ENCODE measurements at regions not wholly inside any gene's neighbourhood (a gene's known extent, or its start where the extent isn't known, plus 50 kb on each side); places are given as distances from the start of the nearest gene placed in this dataset.

DNA sequence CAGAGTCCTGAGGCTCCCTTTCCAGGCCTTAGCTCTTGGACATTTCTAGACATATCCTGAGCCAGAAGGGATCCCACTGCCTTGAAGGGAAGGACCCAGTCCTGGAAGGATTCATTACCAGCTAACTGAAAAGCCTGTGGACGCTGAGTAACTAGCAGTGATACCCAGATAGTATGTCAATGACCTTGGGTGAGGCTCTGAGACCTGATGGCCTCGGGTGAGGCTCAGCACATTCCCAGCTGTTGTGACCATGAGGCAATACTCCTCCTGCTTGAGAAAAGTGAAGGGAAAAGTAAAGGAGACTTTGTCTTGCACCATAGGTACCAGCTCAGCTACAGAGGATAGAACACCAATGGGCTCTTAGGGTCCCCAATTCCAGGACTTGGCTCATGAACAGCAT is 268.1 kb downstream of the DKK2 start:
- DNase-seq (ENCODE audit: low read depth), result no peak

DNA sequence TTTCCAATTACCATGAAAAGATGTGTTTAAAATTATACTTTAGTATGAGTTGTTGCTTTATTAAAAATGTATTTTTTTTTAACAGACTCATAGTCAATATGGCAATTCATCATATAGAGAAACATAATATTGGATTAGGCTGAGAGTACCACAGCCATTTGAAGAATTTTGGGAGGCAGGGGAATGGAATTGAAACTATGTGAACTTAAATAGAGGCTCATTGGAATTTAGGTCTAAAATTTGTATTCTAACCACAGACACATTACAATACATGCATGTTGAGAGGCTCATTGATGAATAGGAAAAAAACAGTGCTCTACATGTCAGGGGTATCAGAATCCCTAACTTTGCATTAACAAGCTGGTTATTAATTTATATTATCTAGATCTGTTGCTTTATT is 269.6 kb downstream of the DKK2 start:
- peak; percentile 6 for DNase-seq (ENCODE audit: low read depth)

DNA sequence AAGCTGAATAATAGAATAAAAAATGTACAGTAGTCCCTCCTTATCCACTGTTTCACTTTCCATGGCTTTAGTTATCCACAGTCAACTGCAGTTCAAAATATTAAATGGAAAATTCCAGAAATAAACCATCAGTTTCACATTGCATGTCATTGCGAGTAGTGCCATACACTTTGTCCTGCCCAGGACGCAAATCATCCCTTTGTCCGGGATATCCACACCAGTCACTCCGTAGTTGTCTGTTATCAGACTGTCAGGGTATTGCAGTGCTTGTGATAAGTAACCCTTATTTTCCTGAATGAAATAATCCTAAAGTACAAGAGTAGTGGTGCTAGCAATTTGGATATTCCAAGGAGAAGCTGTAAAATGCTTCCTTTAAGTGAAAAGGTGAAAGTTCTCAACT is 271.3 kb downstream of the DKK2 start:
- no peak for DNase-seq (ENCODE audit: low read depth)

DNA sequence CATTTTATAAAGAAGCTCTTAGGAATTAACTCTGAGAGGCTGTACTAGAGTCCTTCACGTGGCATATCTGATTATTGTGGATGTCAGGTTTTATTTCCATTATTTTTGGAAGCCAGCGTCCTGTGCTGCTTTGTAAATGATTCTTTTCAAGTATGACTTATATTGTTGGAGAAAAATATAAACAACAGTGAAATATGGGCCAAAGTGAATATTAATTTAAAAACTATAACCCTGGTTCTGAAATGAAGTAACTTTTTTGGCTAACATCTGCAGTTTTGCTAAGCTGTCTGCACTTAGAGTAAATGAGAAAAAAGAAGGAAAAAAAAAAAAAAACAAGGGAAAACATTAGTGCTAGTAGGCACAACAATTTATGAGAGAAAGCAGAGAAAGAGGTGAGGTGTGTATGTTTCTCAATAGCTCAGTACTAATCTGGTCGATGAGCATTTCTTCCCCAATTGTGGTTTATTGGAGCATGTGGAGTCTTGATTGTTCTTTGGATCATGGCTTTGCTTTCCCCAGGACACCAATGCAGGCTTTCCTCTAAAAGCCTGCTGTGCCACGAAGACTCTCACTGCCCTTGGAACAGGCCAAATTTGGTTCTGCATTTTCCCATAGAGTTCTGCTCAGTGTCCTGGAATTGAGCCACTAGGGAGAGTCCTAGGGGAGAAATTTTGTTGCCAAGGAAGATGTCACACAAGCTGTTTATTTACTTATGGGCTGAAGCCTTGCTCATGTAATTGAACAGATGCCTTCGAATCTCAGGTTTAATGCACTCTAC is 273.3 kb downstream of the DKK2 start:
- no peak for DNase-seq (ENCODE audit: low read depth)

DNA sequence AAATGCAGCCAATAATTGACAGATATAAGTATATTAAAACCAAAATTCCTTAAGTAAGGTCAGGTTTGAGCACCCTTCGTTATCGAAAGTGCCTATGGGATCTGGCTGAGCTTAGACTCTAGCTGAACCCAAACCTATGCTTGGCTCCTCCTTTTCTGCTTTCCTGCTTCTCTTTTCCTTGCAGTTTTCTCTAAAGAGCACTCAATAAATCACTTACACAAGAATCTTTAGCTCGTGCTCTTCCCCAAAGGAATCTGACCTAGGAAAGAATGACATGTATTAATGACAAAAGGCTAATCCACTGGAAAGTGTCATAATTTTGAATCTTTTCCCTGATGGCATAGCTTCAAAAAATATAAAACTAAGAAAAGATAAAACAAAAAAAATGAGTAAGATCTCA is 282.7 kb downstream of the DKK2 start:
- no peak for DNase-seq (ENCODE audit: low read depth)

DNA sequence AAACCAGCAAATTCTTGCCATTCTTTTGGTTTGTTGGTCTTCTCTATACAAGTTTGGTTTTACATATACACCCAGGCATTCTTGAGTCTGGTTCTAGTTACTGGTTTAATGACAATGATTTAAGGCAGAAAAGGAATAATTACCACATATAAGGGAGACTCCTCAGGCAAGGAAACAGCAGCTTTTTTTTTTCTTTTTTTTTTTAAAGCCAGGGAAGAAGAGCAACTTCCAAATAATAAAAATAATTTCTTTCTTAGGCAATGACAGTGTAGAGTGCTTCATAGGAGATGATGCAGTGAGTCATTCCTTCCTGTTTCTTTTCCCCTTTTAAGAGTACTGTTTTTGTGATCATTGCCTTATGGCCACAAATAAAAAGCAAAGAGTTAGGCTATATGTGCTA is 289.7 kb downstream of the DKK2 start:
- peak; percentile 45 for DNase-seq (ENCODE audit: low read depth)

DNA sequence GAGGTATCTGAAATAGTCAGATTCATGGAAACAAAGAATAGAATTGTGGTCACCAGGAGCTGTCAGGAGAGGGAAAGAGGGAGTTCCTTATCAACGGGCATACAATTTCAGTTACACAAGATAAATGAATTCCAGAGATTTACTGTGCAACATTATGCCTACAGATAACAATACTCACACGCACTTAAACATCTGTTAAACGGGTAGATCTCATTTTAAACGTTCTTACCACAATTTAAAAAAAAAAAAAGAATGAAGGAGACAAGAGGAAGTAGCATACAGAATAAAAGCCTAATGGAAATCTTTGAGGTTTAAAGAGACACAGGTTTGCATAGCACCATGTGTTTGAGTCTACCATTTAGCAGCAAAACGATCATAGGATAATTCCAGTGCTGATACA is 298.0 kb downstream of the DKK2 start:
- no peak for DNase-seq (ENCODE audit: low read depth)

DNA sequence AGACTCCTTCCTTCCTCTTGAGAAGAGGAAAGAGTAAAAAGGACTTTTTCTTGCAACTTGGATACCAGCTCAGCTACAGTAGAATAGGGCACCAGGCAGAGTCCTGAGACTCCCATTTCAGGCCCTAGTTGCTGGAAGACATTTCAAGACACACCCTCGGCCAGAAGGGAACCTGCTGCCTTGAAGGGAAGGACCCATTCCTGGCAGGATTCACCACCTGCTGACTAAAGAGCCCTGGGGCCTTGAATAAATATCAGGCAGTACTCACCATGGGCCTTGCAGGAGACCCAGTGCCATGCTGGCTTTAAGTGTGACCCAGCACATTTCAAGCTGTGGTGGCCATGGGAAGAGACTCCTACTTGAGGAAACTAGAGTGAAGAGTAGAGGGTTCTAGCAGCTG is 317.6 kb downstream of the DKK2 start:
- DNase-seq (ENCODE audit: low read depth), result no peak

DNA sequence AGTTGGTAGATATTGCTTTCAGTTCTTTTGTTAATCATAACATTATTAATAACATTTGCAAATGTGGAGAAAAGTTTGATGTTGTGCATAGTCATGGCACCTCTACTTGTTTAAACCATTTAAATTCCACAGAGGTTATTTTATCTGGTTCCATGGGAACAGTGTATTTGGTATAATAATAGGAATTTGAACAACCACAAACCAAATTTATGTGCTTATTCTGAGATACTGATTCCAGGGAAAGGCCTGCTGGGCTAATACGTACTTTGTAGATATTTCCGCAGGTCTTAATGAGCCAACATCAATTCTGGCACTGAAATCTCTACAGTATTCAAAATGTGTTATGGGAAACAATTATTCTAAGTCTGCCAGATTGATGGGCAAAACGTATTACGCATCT is 319.0 kb downstream of the DKK2 start:
- no peak for DNase-seq (ENCODE audit: low read depth)

DNA sequence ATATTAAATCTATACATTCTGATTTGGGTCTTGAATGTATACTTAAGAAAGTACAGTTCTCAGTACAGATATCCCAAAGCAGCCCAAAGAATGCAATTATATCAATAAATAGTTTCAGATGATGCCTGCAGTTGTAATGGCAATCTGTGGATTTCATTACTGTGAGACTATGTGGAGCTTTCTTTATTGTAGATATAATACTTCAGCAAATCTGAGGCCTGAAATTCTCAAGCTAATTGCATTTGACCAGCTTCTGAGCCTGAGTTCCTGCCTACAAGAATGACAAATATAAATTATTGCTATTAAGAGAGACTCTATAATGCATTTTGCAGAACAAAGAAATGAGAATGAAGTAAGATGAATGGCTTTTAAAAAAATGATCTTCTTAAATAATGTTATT is 320.3 kb downstream of the DKK2 start:
- DNase-seq (ENCODE audit: low read depth), result no peak

DNA sequence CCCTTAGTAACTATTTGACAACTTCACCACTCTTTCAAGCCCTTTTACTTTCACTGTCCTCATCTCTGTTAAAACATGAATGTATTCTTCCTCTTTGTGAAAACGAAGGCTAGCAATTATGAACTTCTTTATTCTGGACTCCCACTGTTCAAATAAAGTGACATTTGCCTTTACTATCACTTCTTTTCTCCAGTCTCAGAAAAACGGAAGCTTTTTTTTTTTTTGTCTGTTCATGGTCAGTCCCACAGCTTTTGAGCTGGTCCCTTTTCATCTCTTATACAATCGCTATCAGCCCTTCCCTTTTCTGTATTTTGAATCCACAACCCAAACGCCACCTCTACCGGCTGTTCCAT is 327.7 kb downstream of the DKK2 start:
- DNase-seq (ENCODE audit: low read depth), result no peak

DNA sequence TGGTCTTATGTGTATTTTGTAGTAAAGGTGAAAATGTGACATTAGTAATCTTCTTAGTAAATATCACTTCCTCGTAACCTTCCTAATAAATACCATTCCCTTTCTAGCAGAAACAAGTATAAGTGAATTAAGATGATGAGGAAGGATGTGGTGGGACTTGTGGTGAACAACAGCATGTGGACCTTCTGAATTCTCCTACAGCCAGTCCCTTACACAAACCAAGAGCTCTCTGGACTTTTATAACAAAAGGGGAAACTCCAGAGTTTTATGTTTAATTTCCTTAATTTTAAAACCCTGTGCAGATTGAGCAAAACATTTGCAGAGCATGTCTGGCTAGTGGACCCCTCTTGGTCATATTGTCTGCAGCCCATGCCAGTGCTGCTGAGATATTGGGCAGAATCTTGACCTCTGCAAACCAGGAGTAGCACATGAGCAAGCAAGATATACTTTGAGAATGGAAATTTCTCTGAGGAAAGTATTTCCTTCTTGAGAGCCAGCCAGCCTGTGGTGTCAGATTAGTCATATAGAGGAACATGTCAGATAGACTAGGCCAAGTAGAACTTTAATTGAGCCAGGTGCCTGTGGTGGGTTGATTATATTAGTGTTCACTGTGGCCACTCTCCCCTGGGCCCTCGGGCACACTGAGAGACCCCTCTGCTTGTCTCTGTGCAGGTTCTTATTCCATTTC is 328.2 kb downstream of the DKK2 start:
- peak; percentile 17 for DNase-seq (ENCODE audit: low read depth)

DNA sequence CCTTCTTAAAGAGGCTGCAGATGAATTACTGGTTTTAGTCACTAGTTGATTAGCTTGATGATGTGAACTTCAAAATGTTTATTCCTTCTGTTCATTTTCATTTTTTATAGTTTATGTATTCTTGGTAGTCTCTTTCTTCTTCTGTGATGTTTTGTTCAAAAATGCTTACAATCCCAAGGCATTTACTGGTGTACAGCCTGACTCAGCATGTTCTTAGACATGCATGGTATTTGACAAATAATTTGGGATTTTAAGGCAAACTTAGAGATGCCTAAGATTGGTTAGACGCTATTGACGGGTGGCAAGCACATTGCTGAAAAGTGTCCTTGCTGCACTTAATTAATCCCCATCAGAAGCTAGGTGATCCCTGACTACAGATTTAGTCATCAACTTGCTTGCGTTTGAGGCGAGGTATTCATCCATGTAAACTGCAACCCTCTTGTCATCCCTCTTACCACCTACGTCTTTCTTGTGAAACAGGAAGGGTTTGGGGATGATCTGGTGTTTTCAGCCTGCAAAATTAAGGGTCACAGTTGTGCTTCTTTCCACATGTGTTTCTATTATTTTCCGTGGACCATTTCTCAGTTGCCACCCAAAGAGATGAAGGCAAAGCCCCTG is 331.8 kb downstream of the DKK2 start:
- DNase-seq (ENCODE audit: low read depth), result no peak

DNA sequence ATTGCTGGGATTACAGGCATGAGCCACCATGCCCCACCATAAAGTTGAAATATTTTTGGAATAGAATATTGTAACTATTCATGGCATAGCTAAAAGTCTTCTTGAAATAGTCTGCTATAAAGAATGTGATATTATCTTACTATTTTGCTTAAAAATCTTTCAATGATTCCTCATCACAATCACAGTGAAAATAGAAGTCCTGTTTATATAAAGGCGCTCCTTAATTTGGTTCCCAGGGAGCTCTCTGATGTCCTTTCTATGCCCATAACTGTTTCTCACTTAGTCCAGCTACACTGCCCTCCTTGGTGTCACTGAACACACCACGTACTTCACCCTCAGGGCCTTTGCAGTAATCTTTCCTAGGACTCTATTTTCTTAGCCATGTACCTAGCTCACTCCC is 331.7 kb upstream of the GIMD1 start:
- no peak for DNase-seq (ENCODE audit: low read depth)

DNA sequence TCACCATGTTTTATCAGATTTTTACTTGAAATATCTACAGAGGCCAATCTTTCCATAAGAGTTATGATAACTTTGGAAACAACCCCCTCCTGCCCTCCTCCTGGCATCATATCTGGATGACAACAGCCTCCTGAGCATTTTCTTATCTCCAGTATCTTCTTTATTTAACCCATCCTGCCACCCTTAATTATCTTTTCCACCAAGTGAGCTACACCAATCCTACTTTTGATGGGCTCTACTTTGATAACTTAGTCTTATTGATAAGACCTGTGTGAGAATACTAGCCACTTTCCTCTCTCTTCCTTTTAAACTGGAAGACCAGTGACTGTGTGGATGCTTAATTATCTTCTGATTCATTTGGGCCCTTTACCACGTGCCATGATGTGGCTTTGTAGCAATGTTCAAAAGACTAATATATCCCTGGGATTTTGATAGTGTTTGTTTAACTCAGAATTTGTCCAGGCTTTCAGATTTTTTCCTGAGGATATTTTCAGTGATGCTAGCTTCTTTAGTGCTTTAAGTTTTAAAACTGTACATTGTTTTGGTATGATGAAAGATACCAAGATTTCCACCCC is 330.1 kb upstream of the GIMD1 start:
- no peak for DNase-seq (ENCODE audit: low read depth)

DNA sequence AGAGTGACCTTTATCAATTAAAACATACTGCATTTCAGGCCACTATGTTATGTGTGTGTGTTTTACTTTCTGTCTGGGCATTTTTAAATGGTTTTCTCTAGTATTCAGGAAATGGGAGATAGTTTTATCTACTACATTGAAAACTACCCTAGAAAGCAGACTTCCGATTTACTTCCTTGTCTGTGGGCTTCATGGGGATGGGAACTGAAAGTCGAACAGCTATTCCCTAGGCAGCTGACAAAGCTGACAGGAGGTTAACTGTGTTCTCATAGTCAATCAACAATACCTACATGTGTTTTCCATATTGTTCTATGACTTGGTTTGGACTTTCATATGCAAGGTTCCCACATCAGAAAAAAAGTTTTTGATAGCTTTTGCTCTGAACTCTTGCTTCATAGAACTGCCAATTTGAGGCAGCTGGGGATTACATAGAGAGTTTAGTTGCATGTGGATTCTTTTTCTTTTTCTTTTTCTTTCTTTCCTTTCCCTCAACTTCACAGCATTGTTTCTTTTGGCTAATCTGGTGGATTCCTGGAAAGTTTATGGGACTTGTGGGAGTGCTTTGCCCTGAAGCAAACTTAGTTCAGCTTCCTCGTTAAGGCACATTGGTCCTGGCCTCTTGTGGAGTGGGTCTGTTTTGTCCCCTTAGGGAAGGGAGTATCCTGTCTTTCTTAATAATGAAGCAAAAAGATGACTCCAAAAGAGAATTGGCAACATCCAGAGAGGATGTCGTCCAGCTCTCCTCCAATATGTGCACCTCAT is 327.1 kb upstream of the GIMD1 start:
- DNase-seq (ENCODE audit: low read depth), result no peak

DNA sequence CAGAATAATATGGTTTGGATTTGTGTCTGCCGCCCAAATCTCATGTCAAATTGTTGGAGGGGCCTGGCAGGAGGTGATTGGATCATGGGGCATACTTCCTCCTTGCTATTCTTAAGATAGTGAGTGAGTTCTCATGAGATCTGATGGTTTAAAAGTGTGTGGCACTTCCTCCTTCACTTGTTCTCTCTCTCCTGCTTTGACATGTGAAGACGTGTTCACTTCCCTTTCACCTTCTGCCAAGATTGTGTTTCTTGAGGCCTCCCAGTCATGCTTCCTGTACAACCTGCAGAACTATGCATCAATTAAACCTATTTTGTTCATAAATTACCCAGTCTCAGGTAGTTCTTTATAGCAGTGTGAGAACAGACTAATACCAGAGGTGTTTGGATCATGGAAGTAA is 325.7 kb upstream of the GIMD1 start:
- DNase-seq (ENCODE audit: low read depth), result no peak

DNA sequence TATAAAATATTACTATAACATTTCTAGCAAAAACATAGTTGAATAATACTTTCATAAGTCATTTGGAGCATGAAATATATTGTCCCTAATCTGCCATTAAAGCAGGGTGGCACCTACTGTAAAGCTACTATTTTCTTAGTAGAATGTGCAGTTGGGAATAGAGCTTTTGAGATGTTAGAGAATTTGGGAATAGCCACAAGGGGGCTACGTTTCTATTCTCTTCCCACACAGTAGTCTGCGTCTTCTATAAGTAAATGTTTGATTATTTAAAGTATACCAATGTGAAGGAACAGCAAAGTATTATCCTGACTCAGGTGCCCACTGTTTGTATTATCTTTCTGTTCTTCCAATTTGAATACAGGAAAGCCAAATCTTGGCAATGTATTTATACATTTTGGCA is 323.2 kb upstream of the GIMD1 start:
- DNase-seq (ENCODE audit: low read depth), result peak; percentile 25

DNA sequence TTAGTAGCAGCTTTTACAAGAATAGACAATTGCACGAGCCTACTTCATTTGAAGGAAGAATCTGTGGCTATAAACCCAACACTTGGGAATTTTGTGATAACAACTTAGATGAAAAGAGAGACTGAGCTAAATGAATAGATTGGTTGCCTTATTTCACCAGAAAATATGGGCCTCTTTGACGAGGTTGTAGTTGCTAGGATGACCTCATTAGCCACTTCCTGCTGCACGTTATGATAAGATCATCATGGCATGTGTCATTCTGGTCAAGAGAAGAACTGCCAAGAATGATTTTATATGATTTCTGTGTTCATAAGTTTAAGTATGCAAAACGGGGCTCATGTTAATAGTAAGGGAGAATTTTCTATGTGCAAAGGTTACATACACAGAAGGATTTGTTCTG is 321.9 kb upstream of the GIMD1 start:
- peak; percentile 77 for DNase-seq (ENCODE audit: low read depth)

DNA sequence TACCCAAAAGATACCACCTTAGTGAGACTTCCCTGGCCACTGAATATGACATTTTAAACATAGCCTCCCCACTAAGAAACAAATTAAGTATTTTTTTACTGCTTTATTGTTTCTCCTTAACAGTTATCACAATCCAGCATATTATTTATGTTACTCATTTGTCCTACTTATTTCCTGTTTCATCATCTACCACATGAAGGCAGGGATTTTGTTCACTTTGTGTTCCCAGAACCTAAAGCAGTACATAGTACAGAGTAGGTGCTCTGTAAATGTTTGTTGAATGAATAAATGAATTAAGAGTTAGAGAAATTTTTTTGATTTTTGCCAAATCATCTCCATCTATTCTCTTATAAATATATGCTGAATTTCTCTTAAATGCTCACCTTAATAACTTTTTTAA is 318.4 kb upstream of the GIMD1 start:
- DNase-seq (ENCODE audit: low read depth), result peak; percentile 33

DNA sequence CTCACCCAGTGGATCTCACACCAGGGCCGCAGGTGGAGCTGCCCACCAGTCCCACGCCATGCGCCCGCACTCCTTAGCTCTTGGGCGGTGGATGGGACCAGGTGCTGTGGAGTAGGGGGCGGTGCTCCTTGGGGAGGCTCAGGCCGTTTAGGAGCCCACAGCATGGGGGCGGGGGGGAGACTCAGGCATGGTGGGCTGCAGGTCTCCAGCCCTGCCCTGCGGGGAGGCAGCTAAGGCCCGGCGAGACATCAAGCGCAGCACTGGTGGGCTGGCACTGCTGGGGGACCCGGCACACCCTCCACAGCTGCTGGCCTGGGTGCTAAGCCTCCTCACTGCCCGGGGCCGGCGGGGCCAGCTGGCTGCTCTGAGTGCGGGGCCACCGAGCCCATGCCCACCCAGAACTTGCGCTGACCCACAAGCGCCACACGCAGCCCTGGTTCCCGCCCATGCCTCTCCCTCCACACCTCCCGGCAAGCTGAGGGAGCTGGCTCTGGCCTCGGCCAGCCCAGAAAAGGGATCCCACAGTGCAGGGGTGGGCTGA is 312.9 kb upstream of the GIMD1 start:
- DNase-seq (ENCODE audit: low read depth), result no peak

DNA sequence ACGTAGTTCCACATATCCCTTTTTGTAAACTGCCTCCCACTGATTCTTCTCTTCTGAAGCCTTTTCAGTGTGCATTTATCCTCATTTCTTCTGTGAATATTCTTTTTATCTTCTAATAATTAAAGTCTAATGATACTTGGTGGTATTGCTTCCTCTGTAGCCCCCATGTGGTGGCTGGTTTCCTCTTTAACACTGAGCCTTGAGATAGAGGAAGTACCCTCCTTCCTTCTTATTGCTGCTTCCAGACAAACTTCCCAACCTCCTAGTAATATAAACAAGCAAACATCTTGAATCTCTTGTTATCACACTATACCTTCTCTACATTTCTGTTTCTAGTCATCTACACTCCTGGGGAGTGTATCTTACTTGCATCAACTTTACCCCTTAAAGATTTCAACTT is 310.5 kb upstream of the GIMD1 start:
- DNase-seq (ENCODE audit: low read depth), result no peak

Measured in ELR (cell line).